Endothelial cell (in vitro differentiated cells): ENCODE measurements at regions not wholly inside any gene's neighbourhood (a gene's known extent, or its start where the extent isn't known, plus 50 kb on each side); places are given as distances from the start of the nearest gene placed in this dataset.

ENCODE experiments used
- DNase-seq: peaks from one replicate; pipeline ENCODE4 v3.0.0; 2021; ENCODE audit warnings: low spot score
- H3K27ac Mint-ChIP-seq: one replicate; pipeline ENCODE4 v1.8.0; 2021; ENCODE audit warnings: mixed read lengths, inconsistent platforms; ENCODE audit not compliant: unreplicated experiment
- H3K27me3 Mint-ChIP-seq: one replicate; pipeline ENCODE4 v1.8.0; 2021; ENCODE audit warnings: mild to moderate bottlenecking, moderate library complexity, mixed read lengths, inconsistent platforms; ENCODE audit not compliant: unreplicated experiment
- H3K36me3 Mint-ChIP-seq: one replicate; pipeline ENCODE4 v1.8.0; 2021; ENCODE audit warnings: mild to moderate bottlenecking, low read depth, mixed read lengths, inconsistent platforms; ENCODE audit not compliant: unreplicated experiment
- H3K4me1 Mint-ChIP-seq: one replicate; pipeline ENCODE4 v1.8.0; 2021; ENCODE audit warnings: mild to moderate bottlenecking, mixed read lengths, inconsistent platforms; ENCODE audit not compliant: unreplicated experiment
- H3K4me3 Mint-ChIP-seq: one replicate; pipeline ENCODE4 v1.8.0; 2021; ENCODE audit warnings: mild to moderate bottlenecking, mixed read lengths, inconsistent platforms; ENCODE audit not compliant: unreplicated experiment
- H3K9me3 Mint-ChIP-seq: one replicate; pipeline ENCODE4 v1.8.0; 2021; ENCODE audit warnings: mixed read lengths, inconsistent platforms; ENCODE audit not compliant: unreplicated experiment
- TF ChIP-seq, protein P1 (sequence below): fragments of 200-600 bp; sonication (generic); IDR thresholded peaks from one replicate; pipeline ENCODE4 v1.5.0; 2021; ENCODE audit warnings: antibody characterized with exemption; ENCODE audit not compliant: unreplicated experiment

DNA sequence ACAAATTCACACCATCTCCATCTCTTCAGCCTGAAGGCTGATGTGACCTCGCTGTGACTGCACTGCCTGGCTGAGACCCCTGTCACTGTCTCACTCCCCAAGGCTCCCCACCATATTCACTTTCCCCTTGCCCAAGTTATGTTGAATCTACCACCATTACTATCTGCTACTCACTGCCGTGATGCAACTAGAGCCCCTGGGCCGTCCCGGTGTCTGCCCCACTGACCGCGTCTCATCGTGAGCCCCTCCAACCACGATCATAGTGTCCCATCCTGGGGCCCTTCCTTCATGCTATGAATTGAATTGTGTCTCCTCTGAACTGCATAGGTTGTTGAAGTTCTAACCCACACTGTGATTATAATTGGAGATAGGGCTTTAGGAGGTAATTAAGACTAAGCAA lies 71.9 kb upstream of the CHST15 start:
- Mint-ChIP-seq H3K9me3 (no peaks in the 10 kb centered on the region), H3K4me3 (no peak overlapping the region), H3K36me3 (no peaks in the 10 kb centered on the region), H3K27ac (no peak overlapping the region), H3K27me3 (peaks cover 5% of the 10 kb centered on the region), H3K4me1 (peaks cover 2% of the 10 kb centered on the region)
- TF ChIP-seq, protein P1, sequence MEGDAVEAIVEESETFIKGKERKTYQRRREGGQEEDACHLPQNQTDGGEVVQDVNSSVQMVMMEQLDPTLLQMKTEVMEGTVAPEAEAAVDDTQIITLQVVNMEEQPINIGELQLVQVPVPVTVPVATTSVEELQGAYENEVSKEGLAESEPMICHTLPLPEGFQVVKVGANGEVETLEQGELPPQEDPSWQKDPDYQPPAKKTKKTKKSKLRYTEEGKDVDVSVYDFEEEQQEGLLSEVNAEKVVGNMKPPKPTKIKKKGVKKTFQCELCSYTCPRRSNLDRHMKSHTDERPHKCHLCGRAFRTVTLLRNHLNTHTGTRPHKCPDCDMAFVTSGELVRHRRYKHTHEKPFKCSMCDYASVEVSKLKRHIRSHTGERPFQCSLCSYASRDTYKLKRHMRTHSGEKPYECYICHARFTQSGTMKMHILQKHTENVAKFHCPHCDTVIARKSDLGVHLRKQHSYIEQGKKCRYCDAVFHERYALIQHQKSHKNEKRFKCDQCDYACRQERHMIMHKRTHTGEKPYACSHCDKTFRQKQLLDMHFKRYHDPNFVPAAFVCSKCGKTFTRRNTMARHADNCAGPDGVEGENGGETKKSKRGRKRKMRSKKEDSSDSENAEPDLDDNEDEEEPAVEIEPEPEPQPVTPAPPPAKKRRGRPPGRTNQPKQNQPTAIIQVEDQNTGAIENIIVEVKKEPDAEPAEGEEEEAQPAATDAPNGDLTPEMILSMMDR = no peak
- no peak for DNase-seq

DNA sequence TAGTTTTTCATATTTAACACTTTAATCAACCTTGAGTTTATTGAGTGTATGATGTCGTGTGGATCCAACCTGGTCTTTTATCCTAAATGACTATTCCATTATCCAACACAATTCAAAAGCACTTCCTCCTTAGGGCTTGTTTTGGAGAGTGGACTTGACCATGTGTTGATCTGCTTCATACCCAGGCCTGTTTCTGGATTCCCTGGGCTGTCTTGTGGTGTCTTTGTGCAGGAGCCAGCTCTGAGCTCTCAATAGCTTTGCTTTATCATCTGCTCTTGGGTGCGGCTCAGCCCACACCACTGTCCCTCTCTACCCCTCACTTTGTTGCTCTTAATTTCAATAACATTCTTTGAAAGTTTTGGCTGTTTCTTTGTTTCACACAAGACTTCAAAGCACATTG lies 70.9 kb upstream of the CHST15 start:
- H3K27me3 Mint-ChIP-seq = peaks cover 5% of the 10 kb centered on the region
- H3K9me3 Mint-ChIP-seq = no peaks in the 10 kb centered on the region
- no peak overlapping the region for H3K27ac Mint-ChIP-seq
- DNase-seq = no peak
- H3K36me3 Mint-ChIP-seq = no peaks in the 10 kb centered on the region
- TF ChIP-seq, protein P1 = no peak
- peaks cover 2% of the 10 kb centered on the region for H3K4me1 Mint-ChIP-seq
- no peak overlapping the region for H3K4me3 Mint-ChIP-seq

DNA sequence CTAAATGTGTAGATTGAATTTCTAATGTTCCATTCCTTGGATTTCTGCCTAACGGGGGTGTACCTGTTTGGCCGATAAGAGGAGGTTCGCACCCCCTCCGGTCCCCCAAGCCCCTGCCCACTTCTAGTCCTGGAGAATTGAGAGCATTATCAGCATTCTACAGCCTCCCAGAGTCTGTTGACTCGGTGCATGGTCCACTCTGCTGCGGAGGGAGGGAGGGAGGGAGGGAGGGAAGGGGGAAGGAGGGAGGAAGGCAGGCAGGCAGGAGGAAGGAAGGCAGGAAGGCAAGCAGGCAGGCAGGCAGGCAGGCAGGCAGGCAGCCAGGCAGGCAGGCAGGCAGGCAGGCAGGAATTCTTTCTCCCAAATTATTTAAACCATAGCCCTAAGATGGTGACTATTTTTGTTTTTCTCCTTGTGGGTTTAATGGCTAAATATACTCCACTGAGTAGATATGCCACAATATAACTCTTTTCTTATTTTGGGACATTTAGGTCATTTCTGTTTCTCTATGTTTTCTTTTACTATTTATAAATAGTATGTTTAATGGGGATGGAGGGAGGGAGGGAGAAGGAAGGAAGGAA lies 69.5 kb upstream of the CHST15 start:
- TF ChIP-seq, protein P1 = no peak
- peaks cover 1% of the 10 kb centered on the region for H3K36me3 Mint-ChIP-seq
- peaks cover 5% of the 10 kb centered on the region for H3K27me3 Mint-ChIP-seq
- no peaks in the 10 kb centered on the region for H3K9me3 Mint-ChIP-seq
- no peak for DNase-seq
- H3K4me3 Mint-ChIP-seq = no peak overlapping the region
- H3K27ac Mint-ChIP-seq = no peak overlapping the region
- H3K4me1 Mint-ChIP-seq = peaks cover 2% of the 10 kb centered on the region

DNA sequence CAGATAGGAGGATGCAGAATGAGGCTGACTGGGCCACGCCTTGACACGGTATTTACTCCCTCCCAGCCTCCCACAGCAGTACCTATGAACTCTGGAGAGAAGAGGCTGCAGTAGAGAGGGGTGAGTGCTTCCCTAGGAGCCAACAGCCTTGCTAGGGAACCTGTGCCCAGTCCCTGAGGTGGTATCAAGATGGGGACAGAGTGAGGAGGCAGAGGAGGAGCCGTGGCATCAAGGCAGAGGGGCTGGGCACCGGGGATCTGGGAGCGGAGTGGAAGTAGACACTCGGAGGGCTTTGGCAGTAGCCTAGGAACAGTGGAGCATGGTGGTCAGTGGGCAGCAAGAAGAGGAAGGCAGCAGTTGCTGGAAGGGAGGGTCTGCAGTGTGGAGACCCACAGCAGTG lies 68.7 kb upstream of the CHST15 start:
- H3K27ac Mint-ChIP-seq = no peak overlapping the region

DNA sequence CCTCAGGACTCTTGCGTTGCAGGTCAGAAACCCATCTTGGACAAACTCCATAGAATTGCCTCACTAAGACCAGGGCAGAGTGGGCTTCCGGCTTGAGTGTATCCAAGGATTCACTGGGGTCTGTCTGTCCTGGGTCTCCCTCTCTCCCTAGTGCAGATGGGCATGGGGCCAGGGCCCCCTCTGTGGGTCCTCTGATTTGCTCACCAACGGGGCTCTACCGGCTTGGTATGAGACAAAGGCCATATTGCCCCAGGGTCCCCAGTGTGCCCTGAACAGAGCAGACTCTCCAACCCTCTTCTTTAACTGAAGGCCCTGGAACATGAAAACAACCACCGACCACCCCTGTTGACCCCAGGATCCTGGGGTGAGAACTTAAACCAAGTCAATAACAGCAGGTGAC lies 68.2 kb upstream of the CHST15 start:
- Mint-ChIP-seq H3K27ac (no peak overlapping the region), H3K9me3 (no peaks in the 10 kb centered on the region), H3K27me3 (peaks cover 5% of the 10 kb centered on the region), H3K4me3 (no peak overlapping the region), H3K36me3 (peaks cover 8% of the 10 kb centered on the region), H3K4me1 (no peaks in the 10 kb centered on the region)
- TF ChIP-seq, protein P1 = no peak
- no peak for DNase-seq

More for the DNA sequence above, 68.7 kb upstream of the CHST15 start:
- no peak for DNase-seq
- peaks cover 8% of the 10 kb centered on the region for H3K36me3 Mint-ChIP-seq
- peaks cover 2% of the 10 kb centered on the region for H3K4me1 Mint-ChIP-seq
- H3K4me3 Mint-ChIP-seq = no peak overlapping the region
- H3K9me3 Mint-ChIP-seq = no peaks in the 10 kb centered on the region
- TF ChIP-seq, protein P1 = no peak
- H3K27me3 Mint-ChIP-seq = peaks cover 5% of the 10 kb centered on the region
